GM23338 (cell line): ENCODE measurements at regions not wholly inside any gene's neighbourhood (a gene's known extent, or its start where the extent isn't known, plus 50 kb on each side); places are given as distances from the start of the nearest gene placed in this dataset.

ENCODE experiments used
- ATAC-seq: fragments of 200-7000 bp; cut with Tn5 transposase; 3 replicates; pipeline ENCODE4 v1.9.1; 2020
- DNase-seq: peaks from one replicate; pipeline ENCODE4 v3.0.0-alpha.2; 2015; ENCODE audit warnings: low spot score
- H2AFZ ChIP-seq: fragments of 200-600 bp; sonication (generic); 2 replicates; pipeline ENCODE4 v1.8.0; 2016; ENCODE audit warnings: antibody characterized with exemption, mild to moderate bottlenecking, moderate library complexity
- H3F3A ChIP-seq: fragments of 200-600 bp; sonication (generic); replicated peaks from 2 replicates; pipeline ENCODE4 v1.8.0; 2017; ENCODE audit warnings: antibody characterized with exemption, mixed run types, low read depth
- H3K27ac ChIP-seq: fragments of 200-600 bp; sonication (generic); 2 replicates; pipeline ENCODE4 v1.6.1; 2016; ENCODE audit warnings: low read depth
- H3K27me3 ChIP-seq: fragments of 200-600 bp; sonication (generic); 2 replicates; pipeline ENCODE4 v1.8.0; 2016; ENCODE audit warnings: mild to moderate bottlenecking, mixed run types, moderate library complexity; ENCODE audit not compliant: insufficient read depth
- H3K36me3 ChIP-seq: fragments of 200-600 bp; sonication (generic); 2 replicates; pipeline ENCODE4 v1.8.0; 2016; ENCODE audit warnings: mild to moderate bottlenecking; ENCODE audit not compliant: insufficient read depth
- H3K4me1 ChIP-seq: fragments of 200-600 bp; sonication (generic); 2 replicates; pipeline ENCODE4 v1.8.0; 2016; ENCODE audit warnings: mild to moderate bottlenecking, moderate library complexity; ENCODE audit not compliant: insufficient read depth
- H3K4me2 ChIP-seq: fragments of 200-600 bp; sonication (generic); 2 replicates; pipeline ENCODE4 v1.7.1; 2017; ENCODE audit warnings: mixed run types
- H3K4me3 ChIP-seq: fragments of 200-600 bp; sonication (generic); 2 replicates; pipeline ENCODE4 v1.6.1; 2016; ENCODE audit warnings: mixed run types
- H3K79me2 ChIP-seq: fragments of 200-600 bp; sonication (generic); replicated peaks from 2 replicates; pipeline ENCODE4 v1.8.0; 2017; ENCODE audit warnings: mild to moderate bottlenecking; ENCODE audit not compliant: insufficient read depth
- H3K9me2 ChIP-seq: fragments of 200-600 bp; sonication (generic); 2 replicates; pipeline ENCODE4 v1.8.0; 2017; ENCODE audit not compliant: insufficient read depth
- H4K20me1 ChIP-seq: fragments of 200-600 bp; sonication (generic); replicated peaks from 2 replicates; pipeline ENCODE4 v1.8.0; 2017; ENCODE audit warnings: mild to moderate bottlenecking; ENCODE audit not compliant: insufficient read depth
- H3K27ac Mint-ChIP-seq: 2 replicates; pipeline ENCODE4 v1.8.0; 2020; ENCODE audit warnings: inconsistent platforms, mild to moderate bottlenecking, moderate library complexity, mixed read lengths
- H3K27me3 Mint-ChIP-seq: 3 replicates; pipeline ENCODE4 v1.8.0; 2022; ENCODE audit warnings: low read depth, mild to moderate bottlenecking, moderate library complexity, mixed read lengths, inconsistent platforms; ENCODE audit not compliant: insufficient read depth, poor library complexity
- H3K36me3 Mint-ChIP-seq: 3 replicates; pipeline ENCODE4 v1.8.0; 2021; ENCODE audit warnings: low read depth, mild to moderate bottlenecking, inconsistent platforms, moderate library complexity, mixed read lengths
- H3K4me1 Mint-ChIP-seq: 3 replicates; pipeline ENCODE4 v1.8.0; 2020; ENCODE audit warnings: mild to moderate bottlenecking, inconsistent platforms, mixed read lengths
- H3K4me3 Mint-ChIP-seq: 3 replicates; pipeline ENCODE4 v1.8.0; 2021; ENCODE audit warnings: moderate library complexity, mild to moderate bottlenecking, inconsistent platforms, mixed read lengths
- H3K9me3 Mint-ChIP-seq: 3 replicates; pipeline ENCODE4 v1.8.0; 2020; ENCODE audit warnings: moderate library complexity, mild to moderate bottlenecking, inconsistent platforms, mixed read lengths
- CREB1 ChIP-seq: fragments of 250-450 bp; sonication (Bioruptor Pico); IDR thresholded peaks from 2 replicates; pipeline ENCODE4 v1.5.0; 2020; ENCODE audit warnings: low read depth, mild to moderate bottlenecking, moderate library complexity
- CTCF ChIP-seq, 2 experiments: fragments of 200-600 bp in 1 of 2; sonication (generic) in 1 of 2; conservative IDR thresholded peaks; 2 replicates each; pipeline versions ENCODE4 v1.5.1 to v1.6.1; 2016 to 2017; ENCODE audit warnings: antibody characterized with exemption in 2 of 2, low read depth in 2 of 2, mild to moderate bottlenecking in 2 of 2, moderate library complexity in 1 of 2
- ETS1 ChIP-seq: IDR thresholded peaks from 2 replicates; pipeline ENCODE4 v1.6.1; 2016; ENCODE audit warnings: antibody characterized with exemption
- EZH2 ChIP-seq: fragments of 200-600 bp; sonication (generic); IDR thresholded peaks from one replicate; pipeline ENCODE4 v1.8.0; 2017; ENCODE audit warnings: antibody characterized with exemption, mild to moderate bottlenecking, low read depth; ENCODE audit not compliant: unreplicated experiment
- EZH2phosphoT487 ChIP-seq: fragments of 200-600 bp; sonication (generic); IDR thresholded peaks from one replicate; pipeline ENCODE4 v1.8.1; 2018; ENCODE audit warnings: antibody characterized with exemption; ENCODE audit not compliant: unreplicated experiment
- JUNB ChIP-seq: IDR thresholded peaks from one replicate; pipeline ENCODE4 v1.6.1; 2016; ENCODE audit warnings: antibody characterized with exemption; ENCODE audit not compliant: unreplicated experiment
- NANOG ChIP-seq: IDR thresholded peaks from 2 replicates; pipeline ENCODE4 v1.6.1; 2016; ENCODE audit warnings: antibody characterized with exemption, borderline replicate concordance
- POLR2AphosphoS5 ChIP-seq: IDR thresholded peaks from 2 replicates; pipeline ENCODE4 v1.6.1; 2016; ENCODE audit warnings: antibody characterized with exemption, low read depth
- REST ChIP-seq: IDR thresholded peaks from one replicate; pipeline ENCODE4 v1.6.1; 2018; ENCODE audit warnings: antibody characterized with exemption; ENCODE audit not compliant: unreplicated experiment
- STAT1 ChIP-seq: IDR thresholded peaks from one replicate; pipeline ENCODE4 v1.6.1; 2016; ENCODE audit warnings: antibody characterized with exemption; ENCODE audit not compliant: unreplicated experiment
- ZNF114 ChIP-seq: fragments of 250-450 bp; sonication (Bioruptor Pico); IDR thresholded peaks from 2 replicates; pipeline ENCODE4 v1.5.0; 2020; ENCODE audit warnings: mild to moderate bottlenecking, moderate library complexity
- ZNF331 ChIP-seq: fragments of 250-450 bp; sonication (Bioruptor Pico); IDR thresholded peaks from 2 replicates; pipeline ENCODE4 v1.5.0; 2020; ENCODE audit warnings: low read depth, mild to moderate bottlenecking, moderate library complexity
- ZNF462 ChIP-seq: fragments of 250-450 bp; sonication (Bioruptor Pico); IDR thresholded peaks from 2 replicates; pipeline ENCODE4 v1.5.0; 2020; ENCODE audit warnings: mild to moderate bottlenecking, moderate library complexity

GRCh38 chr18:65260030-65260429 is 490.8 kb upstream of the CDH7 start:
- peaks cover 5% of the 10 kb centered on the region for H3K4me1 ChIP-seq
- ATAC-seq (no peak), DNase-seq (no peak)
- no peak overlapping the region for H3K27ac ChIP-seq
- TF ChIP-seq ZNF331 (no peak), NANOG (no peak), CTCF (conservative IDR thresholded peaks at IDR 0.05; ENCODE audit: low read depth in 2 of 2) (no peak), EZH2 (no peak), ZNF114 (CRISPR knock-in tag) (no peak), CREB1 (CRISPR knock-in tag) (no peak), JUNB (no peak), EZH2phosphoT487 (no peak), REST (no peak), ZNF462 (CRISPR knock-in tag) (no peak), POLR2AphosphoS5 (no peak), ETS1 (no peak), STAT1 (no peak)
- Mint-ChIP-seq H3K4me1 (peaks cover 7% of the 10 kb centered on the region; the same call in 2 of the 3 replicates), H3K9me3 (no peaks in the 10 kb centered on the region), H3K4me3 (no peak overlapping the region), H3K36me3 (no peaks in the 10 kb centered on the region), H3K27me3 (no peaks in the 10 kb centered on the region), H3K27ac (no peak overlapping the region)
- H3F3A ChIP-seq: no peaks in the 10 kb centered on the region
- H4K20me1 ChIP-seq: 0 out of 2 replicates have a peak, but pooled peaks cover 4% of the 10 kb centered on the region
- H3K9me2 ChIP-seq: no peaks in the 10 kb centered on the region
- H3K79me2 ChIP-seq: no peaks in the 10 kb centered on the region
- H3K36me3 ChIP-seq: no peaks in the 10 kb centered on the region
- peaks cover 5% of the 10 kb centered on the region; the same call in 1 of the 2 replicates for H3K27me3 ChIP-seq
- no peak overlapping the region for H3K4me3 ChIP-seq
- H2AFZ ChIP-seq: no peak overlapping the region
- no peak overlapping the region for H3K4me2 ChIP-seq
